ENCODE measurements at regions not wholly inside any gene's neighbourhood (a gene's known extent, or its start where the extent isn't known, plus 50 kb on each side); places are given as distances from the start of the nearest gene placed in this dataset.

GRCh38 chr2:195396479-195396878, 260.5 kb upstream of the SLC39A10 start:
- TF ChIP-seq, protein P1, sequence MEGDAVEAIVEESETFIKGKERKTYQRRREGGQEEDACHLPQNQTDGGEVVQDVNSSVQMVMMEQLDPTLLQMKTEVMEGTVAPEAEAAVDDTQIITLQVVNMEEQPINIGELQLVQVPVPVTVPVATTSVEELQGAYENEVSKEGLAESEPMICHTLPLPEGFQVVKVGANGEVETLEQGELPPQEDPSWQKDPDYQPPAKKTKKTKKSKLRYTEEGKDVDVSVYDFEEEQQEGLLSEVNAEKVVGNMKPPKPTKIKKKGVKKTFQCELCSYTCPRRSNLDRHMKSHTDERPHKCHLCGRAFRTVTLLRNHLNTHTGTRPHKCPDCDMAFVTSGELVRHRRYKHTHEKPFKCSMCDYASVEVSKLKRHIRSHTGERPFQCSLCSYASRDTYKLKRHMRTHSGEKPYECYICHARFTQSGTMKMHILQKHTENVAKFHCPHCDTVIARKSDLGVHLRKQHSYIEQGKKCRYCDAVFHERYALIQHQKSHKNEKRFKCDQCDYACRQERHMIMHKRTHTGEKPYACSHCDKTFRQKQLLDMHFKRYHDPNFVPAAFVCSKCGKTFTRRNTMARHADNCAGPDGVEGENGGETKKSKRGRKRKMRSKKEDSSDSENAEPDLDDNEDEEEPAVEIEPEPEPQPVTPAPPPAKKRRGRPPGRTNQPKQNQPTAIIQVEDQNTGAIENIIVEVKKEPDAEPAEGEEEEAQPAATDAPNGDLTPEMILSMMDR (conservative IDR thresholded peaks at IDR 0.05; ENCODE audit: low read length) = no peak
- no peak for DNase-seq (ENCODE audit: low read depth)
- H3K4me3 ChIP-seq (ENCODE audit: low read length) = no peak overlapping the region

GRCh38 chr2:195395362-195395761, 261.7 kb upstream of the SLC39A10 start:
- DNase-seq (ENCODE audit: low read depth) = no peak
- TF ChIP-seq, protein P1 (conservative IDR thresholded peaks at IDR 0.05; ENCODE audit: low read length) = no peak
- H3K4me3 ChIP-seq (ENCODE audit: low read length) = no peak overlapping the region

- TF ChIP-seq, protein P1 (conservative IDR thresholded peaks at IDR 0.05; ENCODE audit: low read length) = no peak
- DNase-seq (ENCODE audit: low read depth) = no peak
- no peak overlapping the region for H3K4me3 ChIP-seq (ENCODE audit: low read length)
Measured at GRCh38 chr2:195392446-195393336, 264.3 kb upstream of the SLC39A10 start.

GRCh38 chr2:195390686-195391321, 266.2 kb upstream of the SLC39A10 start:
- DNase-seq (ENCODE audit: low read depth) = no peak
- H3K4me3 ChIP-seq (ENCODE audit: low read length) = no peak overlapping the region
- TF ChIP-seq, protein P1 (conservative IDR thresholded peaks at IDR 0.05; ENCODE audit: low read length) = no peak

DNA sequence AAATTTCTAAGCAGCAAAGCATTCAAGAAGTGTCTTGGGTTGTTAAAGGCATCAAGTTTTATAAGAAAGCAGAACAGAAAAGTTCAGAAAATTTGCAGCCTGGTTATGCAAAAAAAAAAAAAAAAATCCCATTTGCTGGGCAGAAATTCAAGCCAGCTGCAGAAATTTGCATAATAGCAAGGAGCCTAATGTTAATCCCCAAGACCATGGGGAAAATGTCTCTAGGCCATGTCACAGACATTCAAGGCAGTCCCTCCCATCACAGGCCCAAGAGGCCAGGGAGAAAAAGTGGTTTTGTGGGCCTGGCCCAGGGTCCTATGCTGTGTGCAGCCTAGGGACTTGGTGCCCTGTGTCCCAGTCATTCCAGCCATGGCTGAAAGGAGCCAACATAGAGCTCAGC, 269.0 kb upstream of the SLC39A10 start:
- DNase-seq (ENCODE audit: low read depth) = no peak
- no peak overlapping the region for H3K4me3 ChIP-seq (ENCODE audit: low read length)
- TF ChIP-seq, protein P1 (conservative IDR thresholded peaks at IDR 0.05; ENCODE audit: low read length) = no peak

DNA sequence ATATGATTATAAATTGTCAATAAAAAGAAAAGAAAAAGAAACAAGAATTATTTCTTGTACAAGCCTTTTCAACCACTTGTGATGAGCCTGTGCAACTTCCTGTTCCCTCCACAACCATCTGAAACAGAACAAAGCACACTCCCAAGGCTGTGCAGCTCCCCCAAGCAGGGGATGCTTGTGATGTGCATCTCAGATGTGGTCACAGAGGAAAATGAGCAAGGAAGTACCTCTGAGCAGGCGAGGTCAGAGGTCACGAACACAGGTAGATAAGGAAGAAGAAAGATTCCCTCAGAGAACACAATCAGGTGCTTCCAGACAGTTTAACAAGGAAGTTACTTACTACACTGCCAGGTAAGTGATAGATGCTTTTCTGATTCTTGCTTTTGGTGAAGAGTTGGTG, 274.8 kb upstream of the SLC39A10 start:
- TF ChIP-seq, protein P1 (conservative IDR thresholded peaks at IDR 0.05; ENCODE audit: low read length) = no peak
- no peak for DNase-seq (ENCODE audit: low read depth)
- no peak overlapping the region for H3K4me3 ChIP-seq (ENCODE audit: low read length)
